CD4-positive, alpha-beta T cell (primary cell): ENCODE measurements at regions not wholly inside any gene's neighbourhood (a gene's known extent, or its start where the extent isn't known, plus 50 kb on each side); places are given as distances from the start of the nearest gene placed in this dataset.

ENCODE experiments used
- ATAC-seq: fragments of 200-7000 bp; cut with Tn5 transposase; one replicate; pipeline ENCODE4 v1.10.0; 2022; ENCODE audit warnings: mild to moderate bottlenecking; ENCODE audit not compliant: poor library complexity
- CTCF ChIA-PET: fragments of 350-600 bp; sonication (Branson Sonifier 250); formaldehyde crosslinking; loops from one replicate; lab custom pipeline; 2021; ENCODE audit warnings: antibody characterized with exemption, inconsistent platforms; lab: Charles Lee
- POLR2A ChIA-PET: fragments of 350-600 bp; sonication (Branson Sonifier 250); formaldehyde crosslinking; loops from one replicate; lab custom pipeline; 2021; ENCODE audit warnings: antibody characterized with exemption, inconsistent platforms; lab: Charles Lee
- DNase-seq, 14 experiments: peaks; one replicate each; pipeline ENCODE4 v3.0.0-alpha.2; 2013 to 2020; ENCODE audit warnings: mixed read lengths in 2 of 14
- H3K27ac ChIP-seq, 2 donors: one replicate each; pipeline versions ENCODE4 v1.5.1 to v1.7.0; 2013; ENCODE audit warnings: low read length in 2 of 2, low read depth in 1 of 2, mild to moderate bottlenecking in 1 of 2
- H3K27me3 ChIP-seq, 2 experiments: 1 replicate in 1 of 2; 2 replicates in 1 of 2; pipeline versions ENCODE4 v1.6.1 to v1.7.0; 2013; ENCODE audit warnings: low read length in 2 of 2, control low read depth in 1 of 2, mild to moderate bottlenecking in 1 of 2, moderate library complexity in 1 of 2; ENCODE audit not compliant: insufficient read depth in 2 of 2, control insufficient read depth in 1 of 2
- H3K36me3 ChIP-seq: one replicate; pipeline ENCODE4 v1.6.1; 2013; ENCODE audit warnings: low read length, control low read depth; ENCODE audit not compliant: insufficient read depth
- H3K4me1 ChIP-seq: one replicate; pipeline ENCODE4 v1.6.1; 2013; ENCODE audit warnings: low read length, control low read depth; ENCODE audit not compliant: insufficient read depth
- H3K4me3 ChIP-seq: one replicate; pipeline ENCODE4 v1.5.1; 2013; ENCODE audit warnings: mild to moderate bottlenecking, low read length, moderate library complexity
- H3K9me3 ChIP-seq, 2 experiments: 1 replicate in 1 of 2; 2 replicates in 1 of 2; pipeline versions ENCODE4 v1.6.1 to v1.7.0; 2013; ENCODE audit warnings: low read length in 2 of 2, mild to moderate bottlenecking in 2 of 2, control low read depth in 1 of 2, moderate library complexity in 1 of 2; ENCODE audit not compliant: control insufficient read depth in 1 of 2, insufficient read depth in 1 of 2
- H3K27ac Mint-ChIP-seq: one replicate; pipeline ENCODE4 v1.8.0; 2020; ENCODE audit warnings: mixed read lengths
- H3K27me3 Mint-ChIP-seq: one replicate; pipeline ENCODE4 v1.8.0; 2021; ENCODE audit warnings: mixed read lengths
- H3K36me3 Mint-ChIP-seq: one replicate; pipeline ENCODE4 v1.8.0; 2021; ENCODE audit warnings: low read depth, mixed read lengths
- H3K4me1 Mint-ChIP-seq: one replicate; pipeline ENCODE4 v1.8.0; 2021; ENCODE audit warnings: low read depth, mixed read lengths
- H3K4me3 Mint-ChIP-seq: one replicate; pipeline ENCODE4 v1.8.0; 2020; ENCODE audit warnings: mild to moderate bottlenecking, mixed read lengths
- H3K9me3 Mint-ChIP-seq: one replicate; pipeline ENCODE4 v1.8.0; 2020; ENCODE audit warnings: mixed read lengths
- CTCF ChIP-seq: fragments of 200-600 bp; IDR thresholded peaks from one replicate; pipeline ENCODE4 v1.8.0; 2022; ENCODE audit warnings: antibody characterized with exemption, mild to moderate bottlenecking
- intact Hi-C, 2 experiments: fragments of 100-400 bp; cut with DNase I in 1 of 2; cut with micrococcal nuclease in 1 of 2; formaldehyde crosslinking; loops; one replicate each; pipeline versions ENCODE4 v1.15.1 to v1.9.0; 2023 to 2025; cut with DNase I, micrococcal nuclease

- Histone ChIP-seq H3K36me3 (no peaks in the 10 kb centered on the region), H3K27me3 (no peaks in the 10 kb centered on the region), H3K27ac (no peak overlapping the region), H3K4me3 (no peak overlapping the region), H3K4me1 (no peaks in the 10 kb centered on the region), H3K9me3 (no peaks in the 10 kb centered on the region)
- ATAC-seq = no peak
- no peak for TF ChIP-seq CTCF
- no peak overlapping the region for H3K27ac Mint-ChIP-seq
- intact Hi-C loops = no loop called here
- ChIA-PET CTCF (no interaction called here), POLR2A (no interaction called here)
- no peaks in the 10 kb centered on the region for H3K27me3 Mint-ChIP-seq
- DNase-seq = no peak
- no peaks in the 10 kb centered on the region for H3K9me3 Mint-ChIP-seq
- H3K4me1 Mint-ChIP-seq = no peaks in the 10 kb centered on the region
- H3K4me3 Mint-ChIP-seq = no peak overlapping the region
- H3K36me3 Mint-ChIP-seq = no peaks in the 10 kb centered on the region
Measured at GRCh38 chr6:126620719-126621118, 280.8 kb downstream of the CENPW start.

- ATAC-seq = no peak
- ChIA-PET CTCF (no interaction called here), POLR2A (no interaction called here)
- H3K4me3 ChIP-seq = no peak overlapping the region
- no peaks in the 10 kb centered on the region for H3K4me1 ChIP-seq
- H3K27ac ChIP-seq = no peak overlapping the region
- no peaks in the 10 kb centered on the region for H3K36me3 Mint-ChIP-seq
- no peak overlapping the region for H3K4me3 Mint-ChIP-seq
- no peaks in the 10 kb centered on the region for H3K27me3 ChIP-seq
- TF ChIP-seq CTCF = no peak
- intact Hi-C loops = no loop called here
- no peak overlapping the region for H3K27ac Mint-ChIP-seq
- H3K4me1 Mint-ChIP-seq = no peaks in the 10 kb centered on the region
- H3K27me3 Mint-ChIP-seq = no peaks in the 10 kb centered on the region
- no peak for DNase-seq
- no peaks in the 10 kb centered on the region for H3K9me3 ChIP-seq
- no peaks in the 10 kb centered on the region for H3K9me3 Mint-ChIP-seq
- no peaks in the 10 kb centered on the region for H3K36me3 ChIP-seq
Measured at GRCh38 chr6:126625019-126625418, 285.1 kb downstream of the CENPW start.

- Histone ChIP-seq H3K9me3 (no peaks in the 10 kb centered on the region), H3K4me1 (no peaks in the 10 kb centered on the region), H3K27ac (no peak overlapping the region), H3K27me3 (no peaks in the 10 kb centered on the region), H3K36me3 (no peaks in the 10 kb centered on the region), H3K4me3 (no peak overlapping the region)
- Mint-ChIP-seq H3K27ac (no peak overlapping the region), H3K36me3 (no peaks in the 10 kb centered on the region), H3K9me3 (no peaks in the 10 kb centered on the region), H3K4me3 (no peak overlapping the region), H3K4me1 (no peaks in the 10 kb centered on the region), H3K27me3 (no peaks in the 10 kb centered on the region)
- CTCF ChIA-PET = no interaction called here
- DNase-seq (no peak), ATAC-seq (no peak)
- POLR2A ChIA-PET = no interaction called here
- TF ChIP-seq CTCF = no peak
- intact Hi-C loops = no loop called here
Measured at GRCh38 chr6:126628125-126628524, 288.2 kb downstream of the CENPW start.
